OCI-LY1 (cell line): ENCODE measurements at regions not wholly inside any gene's neighbourhood (a gene's known extent, or its start where the extent isn't known, plus 50 kb on each side); places are given as distances from the start of the nearest gene placed in this dataset.

Experiments used
- CTCF ChIP-seq: fragments of 200-600 bp; sonication (generic), shearing (Covaris generic); IDR thresholded peaks from 2 replicates; pipeline ENCODE4 v1.5.1; 2017; ENCODE audit warnings: mild to moderate bottlenecking, antibody characterized with exemption, low read length, moderate library complexity, mixed read lengths
- EZH2 ChIP-seq: fragments of 200-600 bp; sonication (generic), shearing (Covaris generic); IDR thresholded peaks from 2 replicates; pipeline ENCODE4 v1.8.0; 2017; ENCODE audit warnings: borderline replicate concordance, mixed run types, mild to moderate bottlenecking, antibody characterized with exemption, low read length, moderate library complexity, mixed read lengths

GRCh38 chr7:131252976-131253375 is 74.7 kb upstream of the MKLN1 start:
- TF ChIP-seq CTCF (no peak), EZH2 (no peak)
